Stimulated activated naive CD8-positive, alpha-beta T cell treated with anti-CD3 and anti-CD28 coated beads, Interleukin-15, Interleukin-2, amounts not matched to agents 100 ng/mL and 50 ng/mL, for 24 hours (primary cell): ENCODE measurements at regions not wholly inside any gene's neighbourhood (a gene's known extent, or its start where the extent isn't known, plus 50 kb on each side); places are given as distances from the start of the nearest gene placed in this dataset.
A peak's percentile ranks its signal among the peaks of the same experiment; 100 is the strongest.

ENCODE experiments used
- H3K27ac Mint-ChIP-seq: one replicate; pipeline ENCODE4 v1.8.0; 2021; ENCODE audit warnings: mild to moderate bottlenecking, mixed read lengths
- H3K27me3 Mint-ChIP-seq: one replicate; pipeline ENCODE4 v1.8.0; 2021; ENCODE audit warnings: mixed read lengths
- H3K36me3 Mint-ChIP-seq: one replicate; pipeline ENCODE4 v1.8.0; 2021; ENCODE audit warnings: low read depth, mixed read lengths
- H3K4me1 Mint-ChIP-seq: one replicate; pipeline ENCODE4 v1.8.0; 2021; ENCODE audit warnings: low read depth, mixed read lengths
- H3K4me3 Mint-ChIP-seq: one replicate; pipeline ENCODE4 v1.8.0; 2021; ENCODE audit warnings: mild to moderate bottlenecking, mixed read lengths
- H3K9me3 Mint-ChIP-seq: one replicate; pipeline ENCODE4 v1.8.0; 2021; ENCODE audit warnings: mixed read lengths

GRCh38 chr6:6376845-6377244 lies 56.4 kb upstream of the F13A1 start:
- Mint-ChIP-seq H3K4me1 (no peaks in the 10 kb centered on the region), H3K27me3 (peaks cover 9% of the 10 kb centered on the region), H3K27ac (no peak overlapping the region), H3K4me3 (no peak overlapping the region), H3K9me3 (no peaks in the 10 kb centered on the region), H3K36me3 (no peaks in the 10 kb centered on the region)

- no peaks in the 10 kb centered on the region for H3K9me3 Mint-ChIP-seq
- H3K4me1 Mint-ChIP-seq = no peaks in the 10 kb centered on the region
- H3K36me3 Mint-ChIP-seq = no peaks in the 10 kb centered on the region
- H3K4me3 Mint-ChIP-seq = no peak overlapping the region
- peaks cover 6% of the 10 kb centered on the region for H3K27me3 Mint-ChIP-seq
- no peak overlapping the region for H3K27ac Mint-ChIP-seq
Observed at GRCh38 chr6:6377621-6378020, 57.2 kb upstream of the F13A1 start.

GRCh38 chr6:6379573-6379972 lies 59.1 kb upstream of the F13A1 start:
- H3K27ac Mint-ChIP-seq = no peak overlapping the region

GRCh38 chr6:6384520-6384919 lies 64.1 kb upstream of the F13A1 start:
- H3K4me3 Mint-ChIP-seq = no peak overlapping the region
- no peaks in the 10 kb centered on the region for H3K27me3 Mint-ChIP-seq
- no peak overlapping the region for H3K27ac Mint-ChIP-seq
- H3K9me3 Mint-ChIP-seq = no peaks in the 10 kb centered on the region
- no peaks in the 10 kb centered on the region for H3K36me3 Mint-ChIP-seq
- peaks cover 3% of the 10 kb centered on the region for H3K4me1 Mint-ChIP-seq

More at GRCh38 chr6:6379573-6379972, 59.1 kb upstream of the F13A1 start:
- no peaks in the 10 kb centered on the region for H3K36me3 Mint-ChIP-seq
- no peaks in the 10 kb centered on the region for H3K4me1 Mint-ChIP-seq
- no peak overlapping the region for H3K4me3 Mint-ChIP-seq
- no peaks in the 10 kb centered on the region for H3K27me3 Mint-ChIP-seq
- H3K9me3 Mint-ChIP-seq = no peaks in the 10 kb centered on the region

- Mint-ChIP-seq H3K27me3 (no peaks in the 10 kb centered on the region), H3K36me3 (no peaks in the 10 kb centered on the region), H3K9me3 (no peaks in the 10 kb centered on the region), H3K4me1 (peaks cover 3% of the 10 kb centered on the region), H3K27ac (no peak overlapping the region), H3K4me3 (no peak overlapping the region)
Observed at GRCh38 chr6:6386010-6386409, 65.5 kb upstream of the F13A1 start.

- H3K9me3 Mint-ChIP-seq = no peaks in the 10 kb centered on the region
- H3K27me3 Mint-ChIP-seq = no peaks in the 10 kb centered on the region
- no peaks in the 10 kb centered on the region for H3K36me3 Mint-ChIP-seq
- H3K27ac Mint-ChIP-seq = no peak overlapping the region
- peaks cover 11% of the 10 kb centered on the region for H3K4me1 Mint-ChIP-seq
- H3K4me3 Mint-ChIP-seq = peak overlapping the region; percentile 11
Observed at GRCh38 chr6:6390849-6391602, 70.6 kb upstream of the F13A1 start.

GRCh38 chr6:6392214-6393068 lies 72.0 kb upstream of the F13A1 start:
- Mint-ChIP-seq H3K27me3 (peaks cover under 1% of the 10 kb centered on the region), H3K27ac (no peak overlapping the region), H3K4me3 (no peak overlapping the region), H3K9me3 (no peaks in the 10 kb centered on the region), H3K36me3 (no peaks in the 10 kb centered on the region), H3K4me1 (peaks cover 11% of the 10 kb centered on the region)

GRCh38 chr6:6393069-6393529 lies 72.6 kb upstream of the F13A1 start:
- peaks cover 4% of the 10 kb centered on the region for H3K27me3 Mint-ChIP-seq
- H3K9me3 Mint-ChIP-seq = no peaks in the 10 kb centered on the region
- H3K36me3 Mint-ChIP-seq = no peaks in the 10 kb centered on the region
- H3K27ac Mint-ChIP-seq = no peak overlapping the region
- H3K4me1 Mint-ChIP-seq = peaks cover 11% of the 10 kb centered on the region
- H3K4me3 Mint-ChIP-seq = no peak overlapping the region

- H3K4me3 Mint-ChIP-seq = no peak overlapping the region
- no peak overlapping the region for H3K27ac Mint-ChIP-seq
- peaks cover 4% of the 10 kb centered on the region for H3K27me3 Mint-ChIP-seq
- H3K9me3 Mint-ChIP-seq = no peaks in the 10 kb centered on the region
- H3K36me3 Mint-ChIP-seq = no peaks in the 10 kb centered on the region
- peaks cover 11% of the 10 kb centered on the region for H3K4me1 Mint-ChIP-seq
Observed at GRCh38 chr6:6395581-6396197, 75.2 kb upstream of the F13A1 start.

GRCh38 chr6:6397842-6398241 lies 77.4 kb upstream of the F13A1 start:
- Mint-ChIP-seq H3K4me3 (no peak overlapping the region), H3K27ac (no peak overlapping the region), H3K9me3 (no peaks in the 10 kb centered on the region), H3K36me3 (no peaks in the 10 kb centered on the region), H3K4me1 (peaks cover 9% of the 10 kb centered on the region), H3K27me3 (peaks cover 4% of the 10 kb centered on the region)

- no peaks in the 10 kb centered on the region for H3K9me3 Mint-ChIP-seq
- H3K36me3 Mint-ChIP-seq = no peaks in the 10 kb centered on the region
- peaks cover 12% of the 10 kb centered on the region for H3K27me3 Mint-ChIP-seq
- H3K4me1 Mint-ChIP-seq = no peaks in the 10 kb centered on the region
- H3K4me3 Mint-ChIP-seq = no peak overlapping the region
- H3K27ac Mint-ChIP-seq = no peak overlapping the region
Observed at GRCh38 chr6:6399568-6399967, 79.1 kb upstream of the F13A1 start.

GRCh38 chr6:6401401-6401800 lies 80.9 kb upstream of the F13A1 start:
- no peak overlapping the region for H3K27ac Mint-ChIP-seq
- H3K36me3 Mint-ChIP-seq = no peaks in the 10 kb centered on the region
- H3K27me3 Mint-ChIP-seq = peaks cover 12% of the 10 kb centered on the region
- H3K4me3 Mint-ChIP-seq = no peak overlapping the region
- no peaks in the 10 kb centered on the region for H3K4me1 Mint-ChIP-seq
- no peaks in the 10 kb centered on the region for H3K9me3 Mint-ChIP-seq

- Mint-ChIP-seq H3K36me3 (no peaks in the 10 kb centered on the region), H3K4me1 (no peaks in the 10 kb centered on the region), H3K4me3 (no peak overlapping the region), H3K9me3 (no peaks in the 10 kb centered on the region), H3K27ac (no peak overlapping the region), H3K27me3 (peaks cover 12% of the 10 kb centered on the region)
Observed at GRCh38 chr6:6402006-6402405, 81.5 kb upstream of the F13A1 start.

- no peak overlapping the region for H3K4me3 Mint-ChIP-seq
- H3K9me3 Mint-ChIP-seq = no peaks in the 10 kb centered on the region
- peaks cover 11% of the 10 kb centered on the region for H3K27me3 Mint-ChIP-seq
- H3K4me1 Mint-ChIP-seq = no peaks in the 10 kb centered on the region
- no peak overlapping the region for H3K27ac Mint-ChIP-seq
- H3K36me3 Mint-ChIP-seq = no peaks in the 10 kb centered on the region
Observed at GRCh38 chr6:6402591-6402990, 82.1 kb upstream of the F13A1 start.

GRCh38 chr6:6405031-6405430 lies 84.6 kb upstream of the F13A1 start:
- Mint-ChIP-seq H3K4me1 (no peaks in the 10 kb centered on the region), H3K36me3 (no peaks in the 10 kb centered on the region), H3K9me3 (no peaks in the 10 kb centered on the region), H3K4me3 (no peak overlapping the region), H3K27me3 (peaks cover 11% of the 10 kb centered on the region), H3K27ac (no peak overlapping the region)
